ENCODE measurements at regions not wholly inside any gene's neighbourhood (a gene's known extent, or its start where the extent isn't known, plus 50 kb on each side); places are given as distances from the start of the nearest gene placed in this dataset.

- TF ChIP-seq POLR2AphosphoS5 (IDR thresholded peaks at IDR 0.05) (no peak), CTCF (IDR thresholded peaks at IDR 0.05) (no peak), POLR2A (IDR thresholded peaks at IDR 0.05) (no peak)
Observed at GRCh38 chr1:175265091-175265490, 72.5 kb upstream of the KIAA0040 start.
